Esophagus muscularis mucosa (tissue), 4 donors: ENCODE measurements at regions not wholly inside any gene's neighbourhood (a gene's known extent, or its start where the extent isn't known, plus 50 kb on each side); places are given as distances from the start of the nearest gene placed in this dataset.

Experiments used
- EP300 ChIP-seq: sonication (generic); formaldehyde crosslinking; IDR thresholded peaks from one replicate; pipeline ENCODE4 v1.6.1; 2017; ENCODE audit warnings: antibody characterized with exemption
- POLR2A ChIP-seq: fragments of 450-650 bp; IDR thresholded peaks from one replicate; pipeline ENCODE4 v1.6.1; 2017; ENCODE audit warnings: antibody characterized with exemption, moderate library complexity, mild to moderate bottlenecking, low read depth
- POLR2AphosphoS5 ChIP-seq, 2 donors: sonication (generic); formaldehyde crosslinking; IDR thresholded peaks; one replicate each; pipeline ENCODE4 v1.6.1; 2017; ENCODE audit warnings: antibody characterized with exemption in 2 of 2
- TF ChIP-seq, protein P1 (sequence below), 3 experiments: fragments of 200-600 bp in 2 of 3; fragments of 450-650 bp in 1 of 3; sonication (generic) in 2 of 3; IDR thresholded peaks; one replicate each; pipeline ENCODE4 v1.5.1; 2017 to 2019; ENCODE audit warnings: antibody characterized with exemption in 3 of 3, mild to moderate bottlenecking in 2 of 3, moderate library complexity in 1 of 3

DNA sequence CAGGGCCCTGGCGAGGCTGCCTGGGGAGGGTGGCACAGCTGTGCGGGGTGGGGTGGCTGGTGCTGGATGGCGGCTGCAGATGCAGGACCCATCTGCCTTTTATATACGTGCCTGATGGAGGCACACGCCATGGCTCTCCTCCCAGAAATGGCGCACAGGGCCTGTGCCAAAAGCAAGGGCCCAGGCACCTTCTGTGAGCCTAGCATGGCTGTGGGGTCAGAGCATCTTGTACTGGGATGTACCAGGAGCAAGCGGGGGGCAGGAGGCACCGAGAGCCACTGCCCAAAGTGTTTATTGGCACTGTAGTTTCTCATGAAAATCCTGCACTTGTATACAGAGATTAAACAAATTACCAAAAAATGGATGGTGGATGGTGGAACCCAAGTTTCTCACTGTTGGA, 724.1 kb downstream of the GALR1 start:
- TF ChIP-seq, protein P1, sequence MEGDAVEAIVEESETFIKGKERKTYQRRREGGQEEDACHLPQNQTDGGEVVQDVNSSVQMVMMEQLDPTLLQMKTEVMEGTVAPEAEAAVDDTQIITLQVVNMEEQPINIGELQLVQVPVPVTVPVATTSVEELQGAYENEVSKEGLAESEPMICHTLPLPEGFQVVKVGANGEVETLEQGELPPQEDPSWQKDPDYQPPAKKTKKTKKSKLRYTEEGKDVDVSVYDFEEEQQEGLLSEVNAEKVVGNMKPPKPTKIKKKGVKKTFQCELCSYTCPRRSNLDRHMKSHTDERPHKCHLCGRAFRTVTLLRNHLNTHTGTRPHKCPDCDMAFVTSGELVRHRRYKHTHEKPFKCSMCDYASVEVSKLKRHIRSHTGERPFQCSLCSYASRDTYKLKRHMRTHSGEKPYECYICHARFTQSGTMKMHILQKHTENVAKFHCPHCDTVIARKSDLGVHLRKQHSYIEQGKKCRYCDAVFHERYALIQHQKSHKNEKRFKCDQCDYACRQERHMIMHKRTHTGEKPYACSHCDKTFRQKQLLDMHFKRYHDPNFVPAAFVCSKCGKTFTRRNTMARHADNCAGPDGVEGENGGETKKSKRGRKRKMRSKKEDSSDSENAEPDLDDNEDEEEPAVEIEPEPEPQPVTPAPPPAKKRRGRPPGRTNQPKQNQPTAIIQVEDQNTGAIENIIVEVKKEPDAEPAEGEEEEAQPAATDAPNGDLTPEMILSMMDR (IDR thresholded peaks at IDR 0.05), result no peak
- no peak for TF ChIP-seq POLR2A
- TF ChIP-seq EP300, result no peak
- no peak for TF ChIP-seq POLR2AphosphoS5 (IDR thresholded peaks at IDR 0.05)
